ENCODE measurements at regions not wholly inside any gene's neighbourhood (a gene's known extent, or its start where the extent isn't known, plus 50 kb on each side); places are given as distances from the start of the nearest gene placed in this dataset.
"Not testable (repeated sequence)": the region's sequence is repeated elsewhere in the genome, so short reads cannot be mapped to it uniquely, and the experiment has no call there.

GRCh38 chr1:31485166-31485565 lies 72.2 kb downstream of the SERINC2 start:
- no peak for DNase-seq (ENCODE audit: low spot score)

- no peak for DNase-seq (ENCODE audit: low spot score)
Measured at GRCh38 chr1:31487143-31487542, 74.1 kb downstream of the SERINC2 start.

GRCh38 chr1:31487721-31488293 lies 74.8 kb downstream of the SERINC2 start:
- no peak for DNase-seq (ENCODE audit: low spot score)

- DNase-seq (ENCODE audit: low spot score), result no peak
Measured at GRCh38 chr1:31488528-31488927, 75.5 kb downstream of the SERINC2 start.

- not testable (repeated sequence) for DNase-seq (ENCODE audit: low spot score)
Measured at GRCh38 chr1:31489575-31489974, 76.6 kb downstream of the SERINC2 start.

- not testable (repeated sequence) for DNase-seq (ENCODE audit: low spot score)
Measured at GRCh38 chr1:31490596-31490995, 77.6 kb downstream of the SERINC2 start.

- DNase-seq (ENCODE audit: low spot score), result not testable (repeated sequence)
Measured at GRCh38 chr1:31495351-31495750, 81.0 kb upstream of the TINAGL1 start.

GRCh38 chr1:31495770-31496169 lies 80.5 kb upstream of the TINAGL1 start:
- not testable (repeated sequence) for DNase-seq (ENCODE audit: low spot score)

GRCh38 chr1:31497601-31498000 lies 78.7 kb upstream of the TINAGL1 start:
- no peak for DNase-seq (ENCODE audit: low spot score)

- DNase-seq (ENCODE audit: low spot score), result no peak
Measured at GRCh38 chr1:31498376-31499040, 77.8 kb upstream of the TINAGL1 start.

GRCh38 chr1:31501505-31501904 lies 74.8 kb upstream of the TINAGL1 start:
- no peak for DNase-seq (ENCODE audit: low spot score)

GRCh38 chr1:31502253-31502652 lies 74.1 kb upstream of the TINAGL1 start:
- DNase-seq (ENCODE audit: low spot score), result no peak

GRCh38 chr1:31502926-31503511 lies 73.3 kb upstream of the TINAGL1 start:
- no peak for DNase-seq (ENCODE audit: low spot score)

- DNase-seq (ENCODE audit: low spot score), result no peak
Measured at GRCh38 chr1:31503570-31503969, 72.7 kb upstream of the TINAGL1 start.

- DNase-seq (ENCODE audit: low spot score), result no peak
Measured at GRCh38 chr1:31504001-31504400, 72.3 kb upstream of the TINAGL1 start.

GRCh38 chr1:31505911-31506497 lies 70.3 kb upstream of the TINAGL1 start:
- DNase-seq (ENCODE audit: low spot score), result peak; percentile 77

- no peak for DNase-seq (ENCODE audit: low spot score)
Measured at GRCh38 chr1:31507221-31507620, 69.1 kb upstream of the TINAGL1 start.

- no peak for DNase-seq (ENCODE audit: low spot score)
Measured at GRCh38 chr1:31507676-31508530, 68.4 kb upstream of the TINAGL1 start.

- no peak for DNase-seq (ENCODE audit: low spot score)
Measured at GRCh38 chr1:31509124-31510072, 66.9 kb upstream of the TINAGL1 start.

GRCh38 chr1:31510304-31510703 lies 66.0 kb upstream of the TINAGL1 start:
- DNase-seq (ENCODE audit: low spot score), result no peak

All from AG20443 (cell line).